ENCODE measurements at regions not wholly inside any gene's neighbourhood (a gene's known extent, or its start where the extent isn't known, plus 50 kb on each side); places are given as distances from the start of the nearest gene placed in this dataset.

DNA sequence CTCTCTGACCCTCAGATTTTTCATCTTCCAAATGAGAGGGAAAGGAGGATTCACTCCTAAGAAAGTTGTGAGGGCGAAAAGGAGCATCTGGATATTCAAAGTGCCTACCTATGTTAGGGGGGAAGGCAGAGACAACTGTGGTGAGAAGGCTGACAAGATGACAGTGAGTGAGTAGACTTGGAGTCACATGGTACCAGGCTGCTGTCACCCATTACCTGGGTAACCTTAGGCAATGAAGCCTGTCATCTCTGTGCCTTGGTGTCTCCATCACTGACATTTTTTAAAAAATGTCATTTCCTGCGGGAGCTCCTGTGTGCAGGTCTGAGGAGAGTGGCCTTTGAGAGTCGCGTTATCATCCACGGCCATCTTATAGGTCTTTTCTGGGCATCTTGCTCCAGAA lies 124.0 kb downstream of the MAF start:
- no peak for FAIRE-seq
- TF ChIP-seq EZH2 (IDR thresholded peaks at IDR 0.05; ENCODE audit: low read length) (no peak), CTCF (optimal IDR thresholded peaks at IDR 0.05 in 1 of 3, IDR thresholded peaks at IDR 0.05 in 1 of 3, conservative IDR thresholded peaks at IDR 0.05 in 1 of 3; ENCODE audit: extremely low read depth in 1 of 3, insufficient read depth in 2 of 3, low read length in 3 of 3) (no peak)
- dilution Hi-C loops (cut with MboI; ENCODE audit: extremely low pct_ligation_motif_present, low sequenced_read_pairs): no loop called here

DNA sequence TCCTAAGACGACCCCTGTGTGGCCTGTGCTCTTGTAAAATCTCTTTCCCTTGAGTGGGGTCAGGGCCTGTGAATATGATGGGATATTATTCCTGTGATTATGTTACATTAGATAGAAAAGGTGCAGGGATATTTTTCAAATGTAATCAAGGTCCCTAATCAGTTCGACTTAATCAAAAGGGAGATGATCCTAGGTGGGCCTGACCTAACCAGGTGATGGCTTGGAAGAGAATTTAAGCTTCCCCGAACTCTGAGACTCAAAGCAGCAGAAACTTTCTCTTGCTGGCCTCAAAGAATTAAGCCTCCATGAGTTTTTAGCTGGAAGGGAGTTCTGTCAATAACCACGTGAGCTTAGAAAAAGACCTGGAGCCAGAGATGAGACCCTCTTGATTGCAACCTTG lies 124.7 kb downstream of the MAF start:
- H3K79me2 ChIP-seq (ENCODE audit: control insufficient read depth, insufficient read depth, low read length): no peaks in the 10 kb centered on the region

More for the DNA sequence above, 124.0 kb downstream of the MAF start:
- H3K4me2 ChIP-seq (ENCODE audit: control insufficient read depth, extremely low read depth, insufficient read depth, low read depth, low read length): no peak overlapping the region
- no peaks in the 10 kb centered on the region for H3K27me3 ChIP-seq (ENCODE audit: control insufficient read depth, extremely low read depth, insufficient read depth, low read length)
- H3K4me1 ChIP-seq (ENCODE audit: control insufficient read depth, extremely low read depth, insufficient read depth, low read length): no peaks in the 10 kb centered on the region
- no peaks in the 10 kb centered on the region for H3K9me1 ChIP-seq (ENCODE audit: control insufficient read depth, extremely low read depth, insufficient read depth, low read length)
- no peaks in the 10 kb centered on the region for H3K36me3 ChIP-seq (ENCODE audit: control insufficient read depth in 2 of 2, extremely low read depth in 1 of 2, insufficient read depth in 2 of 2, low read length in 2 of 2)
- no peak for DNase-seq (ENCODE audit: low read depth, low spot score)
- no peaks in the 10 kb centered on the region for H3K9me3 ChIP-seq (ENCODE audit: control insufficient read depth, low read depth, low read length)
- H3K27ac ChIP-seq (ENCODE audit: control insufficient read depth, insufficient read depth, low read length): no peak overlapping the region
- H3K4me3 ChIP-seq (ENCODE audit: control insufficient read depth in 2 of 3, extremely low read depth in 1 of 3, insufficient read depth in 2 of 3, low read depth in 1 of 3, low read length in 3 of 3): no peak overlapping the region
- H2AFZ ChIP-seq (ENCODE audit: control insufficient read depth, low read length): no peak overlapping the region
- no peaks in the 10 kb centered on the region for H4K20me1 ChIP-seq (ENCODE audit: control insufficient read depth, extremely low read depth, insufficient read depth, low read length)
- H3K79me2 ChIP-seq (ENCODE audit: control insufficient read depth, insufficient read depth, low read length): no peaks in the 10 kb centered on the region
- no peak overlapping the region for H3K9ac ChIP-seq (ENCODE audit: control insufficient read depth, extremely low read depth, insufficient read depth, low read length)

More for the DNA sequence above, 124.7 kb downstream of the MAF start:
- H3K9me3 ChIP-seq (ENCODE audit: control insufficient read depth, low read depth, low read length): no peaks in the 10 kb centered on the region
- H3K27ac ChIP-seq (ENCODE audit: control insufficient read depth, insufficient read depth, low read length): no peak overlapping the region
- H2AFZ ChIP-seq (ENCODE audit: control insufficient read depth, low read length): no peak overlapping the region
- H3K4me1 ChIP-seq (ENCODE audit: control insufficient read depth, extremely low read depth, insufficient read depth, low read length): no peaks in the 10 kb centered on the region
- TF ChIP-seq EZH2 (IDR thresholded peaks at IDR 0.05; ENCODE audit: low read length): no peak
- no peak for TF ChIP-seq CTCF (optimal IDR thresholded peaks at IDR 0.05 in 1 of 3, IDR thresholded peaks at IDR 0.05 in 1 of 3, conservative IDR thresholded peaks at IDR 0.05 in 1 of 3; ENCODE audit: extremely low read depth in 1 of 3, insufficient read depth in 2 of 3, low read length in 3 of 3)
- H3K9me1 ChIP-seq (ENCODE audit: control insufficient read depth, extremely low read depth, insufficient read depth, low read length): no peaks in the 10 kb centered on the region
- H3K36me3 ChIP-seq (ENCODE audit: control insufficient read depth in 2 of 2, extremely low read depth in 1 of 2, insufficient read depth in 2 of 2, low read length in 2 of 2): no peaks in the 10 kb centered on the region
- DNase-seq (ENCODE audit: low read depth, low spot score): no peak
- no peaks in the 10 kb centered on the region for H3K27me3 ChIP-seq (ENCODE audit: control insufficient read depth, extremely low read depth, insufficient read depth, low read length)
- FAIRE-seq: no peak
- H3K9ac ChIP-seq (ENCODE audit: control insufficient read depth, extremely low read depth, insufficient read depth, low read length): no peak overlapping the region
- no peak overlapping the region for H3K4me2 ChIP-seq (ENCODE audit: control insufficient read depth, extremely low read depth, insufficient read depth, low read depth, low read length)
- dilution Hi-C loops (cut with MboI; ENCODE audit: extremely low pct_ligation_motif_present, low sequenced_read_pairs): no loop called here
- no peaks in the 10 kb centered on the region for H4K20me1 ChIP-seq (ENCODE audit: control insufficient read depth, extremely low read depth, insufficient read depth, low read length)
- H3K4me3 ChIP-seq (ENCODE audit: control insufficient read depth in 2 of 3, extremely low read depth in 1 of 3, insufficient read depth in 2 of 3, low read depth in 1 of 3, low read length in 3 of 3): no peak overlapping the region

All from keratinocyte (primary cell).